ENCODE measurements at regions not wholly inside any gene's neighbourhood (a gene's known extent, or its start where the extent isn't known, plus 50 kb on each side); places are given as distances from the start of the nearest gene placed in this dataset.
"Not testable (repeated sequence)": the region's sequence is repeated elsewhere in the genome, so short reads cannot be mapped to it uniquely, and the experiment has no call there.

DNA sequence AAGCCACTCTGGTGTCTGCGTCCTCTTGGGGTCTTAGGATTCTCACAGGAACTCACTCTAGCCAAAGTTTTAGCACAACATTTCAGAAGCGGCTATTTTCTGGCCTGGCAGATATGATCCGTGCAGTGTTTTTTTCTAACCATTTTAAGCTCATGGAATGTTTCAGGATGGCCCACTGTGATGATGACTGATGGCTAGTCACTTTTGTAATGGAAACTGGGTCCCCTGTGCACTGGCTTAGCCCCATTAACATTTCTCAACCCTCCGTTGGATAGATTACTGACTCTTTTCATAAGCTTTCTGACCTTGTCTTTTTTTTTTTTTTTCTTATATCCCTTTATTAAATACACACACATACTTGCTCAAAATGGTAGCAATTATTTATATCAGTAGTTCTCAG, 364.9 kb upstream of the FOXG1 start:
- H2BK5ac ChIP-seq (ENCODE audit: low read depth, low read length, poor library complexity, severe bottlenecking); H2AK5ac ChIP-seq (ENCODE audit: low read depth, low read length); CTCF ChIA-PET; H2BK20ac ChIP-seq (ENCODE audit: low read depth, low read length); dilution Hi-C loops (cut with HindIII; ENCODE audit: low sequenced_read_pairs, unreplicated experiment); H3K14ac ChIP-seq (replicated peaks; ENCODE audit: low read depth, low read length); H3K27me3 ChIP-seq (ENCODE audit: control insufficient read depth, insufficient read depth, low read length); H4K5ac ChIP-seq (ENCODE audit: low read depth, low read length); H3K27ac ChIP-seq (ENCODE audit: insufficient read depth, low read length); in situ Hi-C loops (cut with MboI; ENCODE audit: low sequenced_read_pairs); H3K56ac ChIP-seq (ENCODE audit: extremely low read depth, insufficient read depth, low read length); H2BK15ac ChIP-seq (ENCODE audit: low read depth, low read length); H3K79me1 ChIP-seq (ENCODE audit: low read depth in 1 of 2, low read length in 2 of 2); DNase-seq; H3K23ac ChIP-seq (ENCODE audit: low read depth, low read length); H3K4me3 ChIP-seq (ENCODE audit: insufficient read depth, low read depth, low read length); H4K91ac ChIP-seq (ENCODE audit: insufficient read depth, low read depth, low read length); H4K8ac ChIP-seq (ENCODE audit: low read depth in 2 of 2, low read length in 2 of 2); H3K4me1 ChIP-seq (ENCODE audit: control insufficient read depth, insufficient read depth, low read length); H3K9me1 ChIP-seq (ENCODE audit: insufficient read depth, low read length); H4K20me1 ChIP-seq (ENCODE audit: insufficient read depth, low read length); H2AK9ac ChIP-seq (replicated peaks; ENCODE audit: low read depth, low read length, poor library complexity); H3K9ac ChIP-seq (ENCODE audit: low read depth, low read length); H2AFZ ChIP-seq (replicated peaks; ENCODE audit: low read length, poor library complexity); POLR2A ChIA-PET (ENCODE audit: unreplicated experiment); BruUV-seq (replicated peaks); intact Hi-C loops (cut with micrococcal nuclease); H3K18ac ChIP-seq (ENCODE audit: low read depth, low read length); H3K36me3 ChIP-seq (ENCODE audit: control insufficient read depth, insufficient read depth, low read length); ATAC-seq (ENCODE audit: low read depth); H3K4me2 ChIP-seq (ENCODE audit: low read depth, low read length); H3K4ac ChIP-seq (ENCODE audit: low read depth, low read length); H3K9me3 ChIP-seq (ENCODE audit: control insufficient read depth, insufficient read depth, low read length); H2BK120ac ChIP-seq (ENCODE audit: low read depth, low read length): not testable (repeated sequence)
- WGBS, 2 experiments (ENCODE audit: extremely low coverage in 2 of 2, insufficient read length in 1 of 2): no CpG with 5 or more reads among the region's 4 CpGs

All from IMR-90 (cell line).